Brain microvascular endothelial cell (primary cell): ENCODE measurements at regions not wholly inside any gene's neighbourhood (a gene's known extent, or its start where the extent isn't known, plus 50 kb on each side); places are given as distances from the start of the nearest gene placed in this dataset.

ENCODE experiments used
- DNase-seq: peaks from one replicate; pipeline ENCODE4 v3.0.0-alpha.2; 2020
- H3K27ac ChIP-seq: fragments of 250-450 bp; sonication (Bioruptor Pico); 2 replicates; pipeline ENCODE4 v1.5.1; 2020; ENCODE audit warnings: mild to moderate bottlenecking, moderate library complexity
- H3K27me3 ChIP-seq: fragments of 250-450 bp; sonication (Bioruptor Pico); replicated peaks from 2 replicates; pipeline ENCODE4 v1.5.1; 2020; ENCODE audit warnings: mild to moderate bottlenecking
- H3K36me3 ChIP-seq: fragments of 250-450 bp; sonication (Bioruptor Pico); replicated peaks from 2 replicates; pipeline ENCODE4 v1.5.1; 2020; ENCODE audit warnings: mild to moderate bottlenecking
- H3K4me3 ChIP-seq: 2 replicates; pipeline ENCODE4 v1.5.1; 2011; ENCODE audit warnings: low read depth, mild to moderate bottlenecking, control low read depth, low read length, moderate library complexity
- CTCF ChIP-seq: IDR thresholded peaks from 2 replicates; pipeline ENCODE4 v1.5.1; 2011; ENCODE audit warnings: low read depth, mild to moderate bottlenecking, moderate library complexity, low read length, control low read depth, inconsistent platforms; ENCODE audit errors: missing control alignments
- in situ Hi-C: cut with HindIII; loops from 2 replicates; pipeline ENCODE4 v1.10.0; 2017; ENCODE audit warnings: low sequenced_read_pairs, low pct_ligation_motif_present

DNA sequence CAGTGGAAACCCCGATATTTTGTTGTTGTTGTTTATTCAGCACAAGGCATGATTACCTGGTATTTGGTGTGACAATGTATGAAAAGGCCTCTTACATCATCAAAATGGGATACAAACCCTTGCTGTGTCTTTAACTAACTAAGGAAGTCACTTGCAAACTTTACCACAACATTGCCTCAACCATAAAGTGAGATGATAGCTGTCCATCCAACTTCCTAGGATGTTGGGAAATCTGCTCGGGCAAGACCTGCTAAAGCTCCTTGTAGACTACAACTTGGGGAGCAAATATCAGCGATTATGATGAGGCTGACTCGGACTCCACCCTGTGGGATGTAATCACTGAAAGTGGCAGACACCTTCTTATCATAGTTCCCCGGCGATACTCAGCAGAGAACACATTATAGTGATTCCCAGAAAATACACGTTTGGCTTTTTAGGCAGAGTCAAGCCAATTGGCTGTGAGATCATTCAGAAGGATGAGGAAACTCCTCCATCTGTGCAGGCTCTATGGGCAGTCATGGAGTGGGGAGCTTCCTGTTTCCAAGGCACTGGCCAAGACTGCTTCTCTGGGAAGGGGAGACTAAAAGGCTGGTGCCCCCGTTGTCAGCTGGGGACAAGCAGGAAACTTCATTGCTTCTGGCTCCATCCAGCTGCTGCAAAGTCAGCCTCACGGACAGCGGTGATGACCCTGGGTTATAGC lies 289.0 kb downstream of the RNF144A start:
- Histone ChIP-seq H3K4me3 (no peak overlapping the region), H3K27ac (no peak overlapping the region)
- in situ Hi-C loops: no loop called here

GRCh38 chr2:7207631-7208030 lies 290.4 kb downstream of the RNF144A start:
- H3K27me3 ChIP-seq: no peaks in the 10 kb centered on the region
- TF ChIP-seq CTCF: no peak
- H3K27ac ChIP-seq: no peak overlapping the region
- in situ Hi-C loops: no loop called here
- H3K36me3 ChIP-seq: no peaks in the 10 kb centered on the region
- DNase-seq: no peak
- H3K4me3 ChIP-seq: no peak overlapping the region

More for the DNA sequence above, 289.0 kb downstream of the RNF144A start:
- no peak for DNase-seq
- no peak for TF ChIP-seq CTCF
- Histone ChIP-seq H3K27me3 (no peaks in the 10 kb centered on the region), H3K36me3 (no peaks in the 10 kb centered on the region)

DNA sequence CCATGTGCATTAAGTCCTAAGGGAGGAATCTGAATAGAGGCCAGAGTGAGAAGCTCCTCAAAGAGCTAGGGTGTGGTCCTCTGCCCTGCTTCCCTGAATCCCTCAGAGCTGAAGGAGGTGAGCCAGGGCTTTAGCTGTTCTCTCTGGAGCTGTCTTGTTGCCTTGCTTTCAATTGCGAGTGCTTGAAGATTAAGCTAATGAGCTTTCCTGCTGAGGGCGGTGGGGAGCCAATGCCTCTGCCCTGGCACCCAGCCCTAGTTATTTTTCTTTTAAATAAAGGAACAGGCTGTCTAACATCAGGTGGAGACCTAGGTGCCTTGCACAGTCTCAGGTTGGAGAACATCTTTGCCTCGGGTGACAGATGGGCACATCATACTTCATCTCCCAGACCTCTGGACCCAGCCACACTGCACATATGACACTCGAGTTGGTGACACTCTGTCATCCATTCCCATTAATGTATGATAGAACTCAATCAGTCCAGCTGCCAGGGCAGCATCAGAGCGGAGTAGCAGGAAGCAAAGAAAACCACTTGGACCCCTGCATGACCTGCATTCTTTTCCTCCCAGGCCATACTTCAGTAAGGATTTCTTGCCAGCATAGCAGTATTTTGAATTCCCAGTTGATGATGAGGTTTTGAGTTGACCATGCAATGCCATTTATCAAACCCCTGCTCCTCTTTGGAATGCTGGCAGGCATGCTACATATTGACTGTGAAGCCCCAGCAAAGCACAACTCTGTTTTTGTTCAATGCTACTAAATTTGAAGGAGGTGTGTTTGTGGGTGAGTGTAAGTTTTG lies 292.7 kb downstream of the RNF144A start:
- in situ Hi-C loops: no loop called here
- TF ChIP-seq CTCF: no peak
- peak; percentile 15 for DNase-seq

GRCh38 chr2:7210712-7211111 lies 293.5 kb downstream of the RNF144A start:
- DNase-seq: no peak
- H3K27me3 ChIP-seq: no peaks in the 10 kb centered on the region
- no peak overlapping the region for H3K27ac ChIP-seq
- no peaks in the 10 kb centered on the region for H3K36me3 ChIP-seq
- in situ Hi-C loops: no loop called here
- no peak overlapping the region for H3K4me3 ChIP-seq
- no peak for TF ChIP-seq CTCF

More for the DNA sequence above, 292.7 kb downstream of the RNF144A start:
- Histone ChIP-seq H3K4me3 (no peak overlapping the region), H3K27me3 (no peaks in the 10 kb centered on the region), H3K36me3 (no peaks in the 10 kb centered on the region), H3K27ac (no peak overlapping the region)

GRCh38 chr2:7225848-7226247 lies 308.6 kb downstream of the RNF144A start:
- H3K27me3 ChIP-seq: no peaks in the 10 kb centered on the region
- no peak overlapping the region for H3K27ac ChIP-seq
- H3K4me3 ChIP-seq: no peak overlapping the region
- in situ Hi-C loops: no loop called here
- no peaks in the 10 kb centered on the region for H3K36me3 ChIP-seq
- TF ChIP-seq CTCF: no peak
- no peak for DNase-seq

DNA sequence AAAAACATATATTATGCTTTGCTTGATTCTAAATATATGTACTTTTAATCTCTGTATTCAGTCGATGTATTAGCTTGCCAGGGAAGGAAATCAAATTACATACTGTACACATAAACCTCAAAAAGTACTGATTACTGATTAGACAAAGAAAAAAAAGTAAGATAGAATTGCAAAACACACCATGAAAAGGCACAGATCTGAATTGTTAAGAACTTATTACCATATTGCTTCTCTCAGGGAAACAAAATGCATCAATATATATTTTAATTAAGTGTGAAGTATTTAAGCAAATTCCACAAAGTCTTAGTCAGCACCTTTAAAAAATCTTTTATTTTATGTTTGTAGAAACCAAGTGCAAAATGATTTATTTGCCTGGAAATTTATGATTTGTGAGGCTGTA lies 309.3 kb downstream of the RNF144A start:
- Histone ChIP-seq H3K27ac (no peak overlapping the region), H3K4me3 (no peak overlapping the region), H3K27me3 (no peaks in the 10 kb centered on the region), H3K36me3 (no peaks in the 10 kb centered on the region)
- no peak for TF ChIP-seq CTCF
- no peak for DNase-seq
- in situ Hi-C loops: no loop called here
